Testis (tissue), 2 donors: ENCODE measurements at regions not wholly inside any gene's neighbourhood (a gene's known extent, or its start where the extent isn't known, plus 50 kb on each side); places are given as distances from the start of the nearest gene placed in this dataset.

Experiments used
- CTCF ChIP-seq, 3 experiments: fragments of 450-650 bp in 2 of 3; fragments of 200-600 bp in 1 of 3; sonication (generic) in 1 of 3; IDR thresholded peaks; one replicate each; pipeline ENCODE4 v1.5.1; 2016 to 2019; ENCODE audit warnings: antibody characterized with exemption in 3 of 3, mild to moderate bottlenecking in 2 of 3, moderate library complexity in 1 of 3
- POLR2A ChIP-seq: fragments of 450-650 bp; IDR thresholded peaks from one replicate; pipeline ENCODE4 v1.6.1; 2017; ENCODE audit warnings: antibody characterized with exemption, mild to moderate bottlenecking, moderate library complexity

DNA sequence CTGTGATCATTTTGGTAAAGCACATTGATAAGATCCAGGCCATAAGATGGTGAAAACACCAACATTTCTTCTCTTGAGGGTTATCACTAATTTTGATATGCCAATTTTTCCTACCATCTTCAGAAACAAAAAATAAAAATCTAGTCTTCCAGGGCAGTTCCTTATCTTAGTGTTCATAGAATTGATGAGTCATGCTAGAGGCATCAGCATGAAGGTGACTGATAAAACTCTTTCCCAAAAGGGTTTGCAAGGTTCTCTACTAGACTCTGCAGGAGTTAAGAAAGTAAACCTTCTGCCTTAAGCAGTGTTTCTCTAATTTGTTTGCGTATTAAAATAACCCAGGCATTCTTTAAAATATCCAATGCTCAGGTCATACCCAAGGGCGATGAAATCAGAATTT, 483.1 kb upstream of the CNTNAP2 start:
- TF ChIP-seq POLR2A (no peak), CTCF (IDR thresholded peaks at IDR 0.05) (no peak)
